Liver (tissue), 8 donors: ENCODE measurements at regions not wholly inside any gene's neighbourhood (a gene's known extent, or its start where the extent isn't known, plus 50 kb on each side); places are given as distances from the start of the nearest gene placed in this dataset.

Experiments used
- DNase-seq: peaks from one replicate; pipeline ENCODE4 v3.0.0-alpha.2; 2017; ENCODE audit warnings: low spot score
- H3K27ac ChIP-seq, 2 donors: one replicate each; pipeline ENCODE4 v1.7.0; 2013; ENCODE audit warnings: inconsistent platforms in 2 of 2, low read length in 2 of 2, control low read depth in 1 of 2, low read depth in 1 of 2, mild to moderate bottlenecking in 1 of 2
- H3K27me3 ChIP-seq, 4 donors: one replicate each; pipeline versions ENCODE4 v1.6.1 to v1.7.0; 2013; ENCODE audit warnings: low read length in 3 of 4, inconsistent platforms in 1 of 4, mild to moderate bottlenecking in 1 of 4, moderate library complexity in 1 of 4; ENCODE audit not compliant: control insufficient read depth in 4 of 4, insufficient read depth in 4 of 4
- H3K36me3 ChIP-seq, 4 donors: one replicate each; pipeline versions ENCODE4 v1.6.1 to v1.7.0; 2013; ENCODE audit warnings: low read length in 3 of 4, mild to moderate bottlenecking in 3 of 4, low read depth in 1 of 4, moderate library complexity in 1 of 4; ENCODE audit not compliant: control insufficient read depth in 4 of 4, insufficient read depth in 3 of 4
- H3K4me1 ChIP-seq, 4 donors: one replicate each; pipeline versions ENCODE4 v1.6.1 to v1.7.0; 2013; ENCODE audit warnings: low read length in 3 of 4, mild to moderate bottlenecking in 3 of 4, moderate library complexity in 1 of 4; ENCODE audit not compliant: control insufficient read depth in 4 of 4, insufficient read depth in 4 of 4
- H3K4me3 ChIP-seq, 3 donors: one replicate each; pipeline versions ENCODE4 v1.6.1 to v1.7.0; 2013; ENCODE audit warnings: low read length in 3 of 3, control low read depth in 1 of 3, low read depth in 1 of 3, mild to moderate bottlenecking in 1 of 3
- H3K9ac ChIP-seq, 2 donors: one replicate each; pipeline ENCODE4 v1.7.0; 2013; ENCODE audit warnings: low read length in 2 of 2, mild to moderate bottlenecking in 2 of 2, moderate library complexity in 2 of 2, control low read depth in 1 of 2, low read depth in 1 of 2
- H3K9me3 ChIP-seq, 4 donors: one replicate each; pipeline versions ENCODE4 v1.6.1 to v1.7.0; 2013; ENCODE audit warnings: low read length in 3 of 4; ENCODE audit not compliant: control insufficient read depth in 4 of 4
- ATF3 ChIP-seq: IDR thresholded peaks from 2 replicates; pipeline ENCODE4 v1.6.1; 2016; ENCODE audit warnings: antibody characterized with exemption
- EGR1 ChIP-seq, 2 donors: IDR thresholded peaks; 2 replicates each; pipeline ENCODE4 v1.6.1; 2016 to 2018; ENCODE audit warnings: antibody characterized with exemption in 2 of 2, low read depth in 2 of 2
- FOXA1 ChIP-seq: IDR thresholded peaks from 2 replicates; pipeline ENCODE4 v1.6.1; 2016; ENCODE audit warnings: antibody characterized with exemption
- FOXA2 ChIP-seq: IDR thresholded peaks from 2 replicates; pipeline ENCODE4 v1.6.1; 2016; ENCODE audit warnings: antibody characterized with exemption
- GABPA ChIP-seq, 2 donors: IDR thresholded peaks in 1 of 2; conservative IDR thresholded peaks in 1 of 2; 2 replicates each; pipeline ENCODE4 v1.6.1; 2016; ENCODE audit warnings: antibody characterized with exemption in 2 of 2, mild to moderate bottlenecking in 1 of 2, moderate library complexity in 1 of 2
- HNF4A ChIP-seq, 2 donors: conservative IDR thresholded peaks; 2 replicates each; pipeline ENCODE4 v1.6.1; 2016; ENCODE audit warnings: antibody characterized with exemption in 2 of 2, mild to moderate bottlenecking in 2 of 2
- HNF4G ChIP-seq: IDR thresholded peaks from 2 replicates; pipeline ENCODE4 v1.6.1; 2016; ENCODE audit warnings: antibody characterized with exemption
- JUND ChIP-seq, 2 donors: IDR thresholded peaks; 2 replicates each; pipeline ENCODE4 v1.6.1; 2016; ENCODE audit warnings: antibody characterized with exemption in 2 of 2
- MAX ChIP-seq: IDR thresholded peaks from 2 replicates; pipeline ENCODE4 v1.6.1; 2016; ENCODE audit warnings: antibody characterized with exemption
- NR2F2 ChIP-seq: IDR thresholded peaks from 2 replicates; pipeline ENCODE4 v1.6.1; 2016; ENCODE audit warnings: antibody characterized with exemption
- RAD21 ChIP-seq, 2 donors: IDR thresholded peaks; 2 replicates each; pipeline ENCODE4 v1.6.1; 2016; ENCODE audit warnings: antibody characterized with exemption in 2 of 2, mild to moderate bottlenecking in 2 of 2
- RXRA ChIP-seq, 2 donors: IDR thresholded peaks; 2 replicates each; pipeline ENCODE4 v1.6.1; 2017 to 2018; ENCODE audit warnings: antibody characterized with exemption in 2 of 2, mild to moderate bottlenecking in 1 of 2
- SP1 ChIP-seq: IDR thresholded peaks from 2 replicates; pipeline ENCODE4 v1.6.1; 2018; ENCODE audit warnings: antibody characterized with exemption, mild to moderate bottlenecking
- TAF1 ChIP-seq: conservative IDR thresholded peaks from 2 replicates; pipeline ENCODE4 v1.6.1; 2016; ENCODE audit warnings: antibody characterized with exemption, mild to moderate bottlenecking
- YY1 ChIP-seq: IDR thresholded peaks from 2 replicates; pipeline ENCODE4 v1.6.1; 2016; ENCODE audit warnings: antibody characterized with exemption, mild to moderate bottlenecking
- WGBS: extraction: QIAGEN DNeasy Blood & Tissue Kit; methylation state at CpG from one replicate; pipeline ENCODE4 v1.1.7; 2013; 5-methylcytosine and 5-hydroxymethylcytosine counted together
- TF ChIP-seq, protein P1 (sequence below): IDR thresholded peaks from 2 replicates; pipeline ENCODE4 v1.6.1; 2016; ENCODE audit warnings: antibody characterized with exemption, mild to moderate bottlenecking
- TF ChIP-seq, protein P2 (sequence below): IDR thresholded peaks from 2 replicates; pipeline ENCODE4 v1.6.1; 2016; ENCODE audit warnings: antibody characterized with exemption
- TF ChIP-seq, protein P3 (sequence below): fragments of 150-350 bp; IDR thresholded peaks from 2 replicates; pipeline ENCODE4 v1.5.1; 2017; ENCODE audit warnings: improper control_type of control experiment, low read depth, low read length; ENCODE audit not compliant: missing input control
- donor health status: healthy.
- donor health status: healthy.
- donor health status: healthy.
- donor health status: healthy.
- donor health status: healthy.

GRCh38 chr5:117411701-117412100 lies 837.1 kb upstream of the SEMA6A start:
- Histone ChIP-seq H3K27ac (no peak overlapping the region), H3K27me3 (no peaks in the 10 kb centered on the region), H3K9me3 (no peaks in the 10 kb centered on the region), H3K4me1 (no peaks in the 10 kb centered on the region), H3K36me3 (no peaks in the 10 kb centered on the region), H3K9ac (no peak overlapping the region), H3K4me3 (no peak overlapping the region)
- TF ChIP-seq RXRA (IDR thresholded peaks at IDR 0.05) (no peak), SP1 (no peak), TAF1 (no peak), YY1 (no peak), EGR1 (IDR thresholded peaks at IDR 0.05; ENCODE audit: low read depth in 2 of 2) (no peak), MAX (no peak), HNF4G (no peak), HNF4A (conservative IDR thresholded peaks at IDR 0.05) (no peak), JUND (IDR thresholded peaks at IDR 0.05) (no peak), GABPA (IDR thresholded peaks at IDR 0.05 in 1 of 2, conservative IDR thresholded peaks at IDR 0.05 in 1 of 2) (no peak), RAD21 (IDR thresholded peaks at IDR 0.05) (no peak), FOXA2 (no peak), ATF3 (no peak), NR2F2 (no peak), FOXA1 (no peak)
- TF ChIP-seq, protein P1, sequence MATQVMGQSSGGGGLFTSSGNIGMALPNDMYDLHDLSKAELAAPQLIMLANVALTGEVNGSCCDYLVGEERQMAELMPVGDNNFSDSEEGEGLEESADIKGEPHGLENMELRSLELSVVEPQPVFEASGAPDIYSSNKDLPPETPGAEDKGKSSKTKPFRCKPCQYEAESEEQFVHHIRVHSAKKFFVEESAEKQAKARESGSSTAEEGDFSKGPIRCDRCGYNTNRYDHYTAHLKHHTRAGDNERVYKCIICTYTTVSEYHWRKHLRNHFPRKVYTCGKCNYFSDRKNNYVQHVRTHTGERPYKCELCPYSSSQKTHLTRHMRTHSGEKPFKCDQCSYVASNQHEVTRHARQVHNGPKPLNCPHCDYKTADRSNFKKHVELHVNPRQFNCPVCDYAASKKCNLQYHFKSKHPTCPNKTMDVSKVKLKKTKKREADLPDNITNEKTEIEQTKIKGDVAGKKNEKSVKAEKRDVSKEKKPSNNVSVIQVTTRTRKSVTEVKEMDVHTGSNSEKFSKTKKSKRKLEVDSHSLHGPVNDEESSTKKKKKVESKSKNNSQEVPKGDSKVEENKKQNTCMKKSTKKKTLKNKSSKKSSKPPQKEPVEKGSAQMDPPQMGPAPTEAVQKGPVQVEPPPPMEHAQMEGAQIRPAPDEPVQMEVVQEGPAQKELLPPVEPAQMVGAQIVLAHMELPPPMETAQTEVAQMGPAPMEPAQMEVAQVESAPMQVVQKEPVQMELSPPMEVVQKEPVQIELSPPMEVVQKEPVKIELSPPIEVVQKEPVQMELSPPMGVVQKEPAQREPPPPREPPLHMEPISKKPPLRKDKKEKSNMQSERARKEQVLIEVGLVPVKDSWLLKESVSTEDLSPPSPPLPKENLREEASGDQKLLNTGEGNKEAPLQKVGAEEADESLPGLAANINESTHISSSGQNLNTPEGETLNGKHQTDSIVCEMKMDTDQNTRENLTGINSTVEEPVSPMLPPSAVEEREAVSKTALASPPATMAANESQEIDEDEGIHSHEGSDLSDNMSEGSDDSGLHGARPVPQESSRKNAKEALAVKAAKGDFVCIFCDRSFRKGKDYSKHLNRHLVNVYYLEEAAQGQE = no peak
- TF ChIP-seq, protein P2, sequence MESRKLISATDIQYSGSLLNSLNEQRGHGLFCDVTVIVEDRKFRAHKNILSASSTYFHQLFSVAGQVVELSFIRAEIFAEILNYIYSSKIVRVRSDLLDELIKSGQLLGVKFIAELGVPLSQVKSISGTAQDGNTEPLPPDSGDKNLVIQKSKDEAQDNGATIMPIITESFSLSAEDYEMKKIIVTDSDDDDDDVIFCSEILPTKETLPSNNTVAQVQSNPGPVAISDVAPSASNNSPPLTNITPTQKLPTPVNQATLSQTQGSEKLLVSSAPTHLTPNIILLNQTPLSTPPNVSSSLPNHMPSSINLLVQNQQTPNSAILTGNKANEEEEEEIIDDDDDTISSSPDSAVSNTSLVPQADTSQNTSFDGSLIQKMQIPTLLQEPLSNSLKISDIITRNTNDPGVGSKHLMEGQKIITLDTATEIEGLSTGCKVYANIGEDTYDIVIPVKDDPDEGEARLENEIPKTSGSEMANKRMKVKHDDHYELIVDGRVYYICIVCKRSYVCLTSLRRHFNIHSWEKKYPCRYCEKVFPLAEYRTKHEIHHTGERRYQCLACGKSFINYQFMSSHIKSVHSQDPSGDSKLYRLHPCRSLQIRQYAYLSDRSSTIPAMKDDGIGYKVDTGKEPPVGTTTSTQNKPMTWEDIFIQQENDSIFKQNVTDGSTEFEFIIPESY = no peak
- TF ChIP-seq, protein P3, sequence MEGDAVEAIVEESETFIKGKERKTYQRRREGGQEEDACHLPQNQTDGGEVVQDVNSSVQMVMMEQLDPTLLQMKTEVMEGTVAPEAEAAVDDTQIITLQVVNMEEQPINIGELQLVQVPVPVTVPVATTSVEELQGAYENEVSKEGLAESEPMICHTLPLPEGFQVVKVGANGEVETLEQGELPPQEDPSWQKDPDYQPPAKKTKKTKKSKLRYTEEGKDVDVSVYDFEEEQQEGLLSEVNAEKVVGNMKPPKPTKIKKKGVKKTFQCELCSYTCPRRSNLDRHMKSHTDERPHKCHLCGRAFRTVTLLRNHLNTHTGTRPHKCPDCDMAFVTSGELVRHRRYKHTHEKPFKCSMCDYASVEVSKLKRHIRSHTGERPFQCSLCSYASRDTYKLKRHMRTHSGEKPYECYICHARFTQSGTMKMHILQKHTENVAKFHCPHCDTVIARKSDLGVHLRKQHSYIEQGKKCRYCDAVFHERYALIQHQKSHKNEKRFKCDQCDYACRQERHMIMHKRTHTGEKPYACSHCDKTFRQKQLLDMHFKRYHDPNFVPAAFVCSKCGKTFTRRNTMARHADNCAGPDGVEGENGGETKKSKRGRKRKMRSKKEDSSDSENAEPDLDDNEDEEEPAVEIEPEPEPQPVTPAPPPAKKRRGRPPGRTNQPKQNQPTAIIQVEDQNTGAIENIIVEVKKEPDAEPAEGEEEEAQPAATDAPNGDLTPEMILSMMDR = no peak
- no peak for DNase-seq

DNA sequence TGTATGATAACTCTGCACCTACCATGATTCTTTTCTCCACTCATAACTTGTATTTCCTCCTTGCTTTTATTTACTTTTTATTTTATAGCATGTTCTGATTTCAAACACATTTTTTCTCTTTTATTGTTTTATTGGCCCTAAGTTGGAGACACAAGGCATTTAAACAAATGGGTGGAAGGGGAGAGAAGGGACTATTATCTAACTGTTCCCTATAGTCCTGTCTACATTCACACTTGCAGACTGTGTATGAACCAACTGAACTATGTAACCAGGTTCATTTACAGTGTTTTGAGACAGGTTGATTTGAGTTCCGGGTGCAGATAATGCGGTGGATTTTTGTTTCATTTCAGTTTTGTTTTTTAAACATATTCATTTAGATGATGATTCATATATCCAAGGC lies 830.6 kb upstream of the SEMA6A start:
- Histone ChIP-seq H3K9ac (no peak overlapping the region), H3K9me3 (no peaks in the 10 kb centered on the region), H3K27me3 (no peaks in the 10 kb centered on the region), H3K4me1 (no peaks in the 10 kb centered on the region), H3K36me3 (no peaks in the 10 kb centered on the region), H3K4me3 (no peak overlapping the region), H3K27ac (no peak overlapping the region)
- TF ChIP-seq, protein P3 = no peak
- TF ChIP-seq NR2F2 (no peak), ATF3 (no peak), MAX (no peak), RAD21 (IDR thresholded peaks at IDR 0.05) (no peak), RXRA (IDR thresholded peaks at IDR 0.05) (no peak)
- WGBS = 79% methylated on average over 2 of the region's 2 CpGs
- DNase-seq = no peak
